Prostate gland (tissue), 2 donors: ENCODE measurements at regions not wholly inside any gene's neighbourhood (a gene's known extent, or its start where the extent isn't known, plus 50 kb on each side); places are given as distances from the start of the nearest gene placed in this dataset.

Source experiments
- POLR2A ChIP-seq: fragments of 450-650 bp; IDR thresholded peaks from one replicate; pipeline ENCODE4 v1.6.1; 2016; ENCODE audit warnings: antibody characterized with exemption, mild to moderate bottlenecking
- POLR2AphosphoS5 ChIP-seq: sonication (generic); formaldehyde crosslinking; IDR thresholded peaks from one replicate; pipeline ENCODE4 v1.6.1; 2017; ENCODE audit warnings: antibody characterized with exemption
- TF ChIP-seq, protein P1 (sequence below), 4 experiments: fragments of 200-600 bp in 2 of 4; fragments of 450-650 bp in 2 of 4; sonication (generic) in 2 of 4; IDR thresholded peaks; 1 replicate in 3 of 4; 2 replicates in 1 of 4; pipeline ENCODE4 v1.5.1; 2016 to 2019; ENCODE audit warnings: antibody characterized with exemption in 4 of 4, mild to moderate bottlenecking in 2 of 4, moderate library complexity in 2 of 4

GRCh38 chr1:95701450-95702173, 467.6 kb downstream of the RWDD3 start:
- TF ChIP-seq, protein P1, sequence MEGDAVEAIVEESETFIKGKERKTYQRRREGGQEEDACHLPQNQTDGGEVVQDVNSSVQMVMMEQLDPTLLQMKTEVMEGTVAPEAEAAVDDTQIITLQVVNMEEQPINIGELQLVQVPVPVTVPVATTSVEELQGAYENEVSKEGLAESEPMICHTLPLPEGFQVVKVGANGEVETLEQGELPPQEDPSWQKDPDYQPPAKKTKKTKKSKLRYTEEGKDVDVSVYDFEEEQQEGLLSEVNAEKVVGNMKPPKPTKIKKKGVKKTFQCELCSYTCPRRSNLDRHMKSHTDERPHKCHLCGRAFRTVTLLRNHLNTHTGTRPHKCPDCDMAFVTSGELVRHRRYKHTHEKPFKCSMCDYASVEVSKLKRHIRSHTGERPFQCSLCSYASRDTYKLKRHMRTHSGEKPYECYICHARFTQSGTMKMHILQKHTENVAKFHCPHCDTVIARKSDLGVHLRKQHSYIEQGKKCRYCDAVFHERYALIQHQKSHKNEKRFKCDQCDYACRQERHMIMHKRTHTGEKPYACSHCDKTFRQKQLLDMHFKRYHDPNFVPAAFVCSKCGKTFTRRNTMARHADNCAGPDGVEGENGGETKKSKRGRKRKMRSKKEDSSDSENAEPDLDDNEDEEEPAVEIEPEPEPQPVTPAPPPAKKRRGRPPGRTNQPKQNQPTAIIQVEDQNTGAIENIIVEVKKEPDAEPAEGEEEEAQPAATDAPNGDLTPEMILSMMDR (IDR thresholded peaks at IDR 0.05), result no peak
- TF ChIP-seq POLR2A (no peak), POLR2AphosphoS5 (no peak)
